ENCODE measurements at regions not wholly inside any gene's neighbourhood (a gene's known extent, or its start where the extent isn't known, plus 50 kb on each side); places are given as distances from the start of the nearest gene placed in this dataset.
"Not testable (repeated sequence)": the region's sequence is repeated elsewhere in the genome, so short reads cannot be mapped to it uniquely, and the experiment has no call there.

DNA sequence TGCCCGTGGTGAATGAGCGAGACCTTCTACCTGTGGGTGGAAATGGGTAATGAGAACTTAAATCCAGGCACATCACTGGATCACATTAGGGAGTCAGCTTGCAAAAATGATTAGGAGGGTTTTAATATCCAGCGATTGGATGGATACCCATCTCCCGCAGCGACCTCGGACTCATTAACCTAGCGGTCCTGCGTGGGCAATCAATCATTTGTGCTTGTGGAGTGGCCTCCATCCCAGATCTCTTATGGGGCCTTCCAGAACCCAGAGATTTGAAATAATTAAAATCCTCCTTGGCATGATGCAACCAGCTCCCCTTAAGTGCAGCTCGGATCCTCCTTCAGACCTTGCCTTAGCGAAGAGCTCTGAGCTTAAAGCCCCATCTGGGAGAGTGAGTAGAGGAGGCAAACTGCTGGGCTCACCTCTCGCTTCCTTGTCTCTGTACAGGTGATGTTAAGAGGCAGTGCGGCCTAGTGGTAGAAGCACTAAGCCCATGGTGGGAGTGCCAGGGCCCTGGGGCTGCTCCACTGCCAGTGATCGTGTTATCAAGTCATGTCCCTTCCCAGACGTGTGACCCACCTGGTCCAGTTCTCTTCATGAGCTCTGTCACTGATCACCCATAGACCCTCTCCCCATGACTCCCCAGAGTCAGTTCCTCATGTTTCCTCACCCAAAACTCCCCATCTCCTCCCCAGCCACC is 285.2 kb upstream of the TLE3 start:
- DNase-seq, result no peak

DNA sequence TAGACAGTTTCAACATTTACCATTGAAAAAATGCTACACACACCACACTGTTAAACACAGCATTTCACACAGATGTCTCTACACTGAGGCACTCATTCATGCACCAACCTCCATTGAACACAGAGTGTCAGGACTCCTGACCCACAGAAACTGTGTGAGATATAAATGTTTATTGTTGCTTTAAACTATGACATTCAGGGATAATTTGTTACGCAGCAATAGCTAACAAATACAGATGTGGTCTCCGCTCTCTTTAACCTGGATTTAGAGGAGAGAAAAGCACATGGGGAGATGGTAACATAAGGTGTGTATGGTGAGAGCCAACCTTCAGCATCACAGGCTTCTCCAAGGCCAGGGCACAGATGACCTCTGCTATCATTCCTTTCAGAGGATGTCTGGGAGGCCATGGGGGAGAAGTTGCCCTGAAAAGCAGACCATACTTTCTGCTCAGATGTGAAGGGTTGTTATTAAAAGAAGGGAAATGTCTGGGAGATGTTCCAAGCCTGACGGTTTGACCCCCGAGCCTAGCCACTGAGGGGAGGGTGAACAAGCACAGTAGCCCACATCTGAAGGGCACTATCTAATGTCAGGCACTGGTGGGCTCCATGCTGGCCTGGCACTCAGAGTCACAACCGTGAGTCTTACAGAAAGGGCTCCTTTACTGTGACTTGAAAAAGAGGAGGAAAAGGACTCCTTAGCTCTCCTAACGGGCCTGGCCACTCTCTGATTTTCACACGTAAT is 284.5 kb upstream of the TLE3 start:
- no peak for DNase-seq

DNA sequence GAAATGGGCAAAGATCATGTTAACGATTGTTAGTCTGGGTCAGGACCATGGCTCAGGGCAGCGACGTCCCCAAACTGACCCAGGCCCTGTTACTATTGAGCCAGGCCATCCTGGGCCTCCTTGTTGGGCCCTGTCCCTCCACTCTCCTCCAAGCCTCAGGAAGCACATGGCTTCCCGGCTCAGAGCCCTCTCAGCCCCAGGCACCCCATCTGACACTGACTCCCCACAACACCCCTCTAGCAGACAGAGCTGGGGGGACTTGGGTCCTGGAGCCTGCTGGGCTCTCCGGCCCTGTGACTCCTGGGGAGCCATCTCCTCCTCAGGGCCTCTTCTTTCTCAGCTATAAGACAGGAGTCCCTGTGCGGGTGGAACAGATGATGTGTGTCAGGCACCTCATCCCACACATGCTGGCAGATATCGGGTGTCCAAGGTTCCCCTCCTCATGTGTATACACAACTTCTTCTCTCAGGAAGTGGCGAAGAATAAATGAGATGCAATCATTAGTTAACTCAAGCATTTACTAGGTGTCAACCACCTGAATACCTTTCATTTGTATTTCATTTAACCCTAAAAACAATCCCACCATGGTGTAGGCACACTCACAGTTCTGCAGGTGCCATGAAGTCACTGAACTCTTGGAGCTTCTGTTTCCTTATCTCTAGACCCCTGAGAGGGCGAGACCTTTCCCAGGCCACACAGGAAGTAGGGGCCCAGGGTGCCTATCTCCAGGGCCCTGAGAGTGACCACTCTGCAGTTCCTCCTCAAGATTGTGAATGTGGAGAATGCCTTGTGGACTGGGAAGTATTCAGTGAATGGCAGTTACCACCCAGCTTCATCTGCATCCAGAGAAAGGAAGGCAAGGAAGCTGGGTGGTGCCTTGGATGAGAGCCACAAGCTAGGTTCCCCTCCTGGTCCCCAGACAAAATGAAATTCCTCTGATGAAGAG is 282.5 kb upstream of the TLE3 start:
- DNase-seq, result no peak

DNA sequence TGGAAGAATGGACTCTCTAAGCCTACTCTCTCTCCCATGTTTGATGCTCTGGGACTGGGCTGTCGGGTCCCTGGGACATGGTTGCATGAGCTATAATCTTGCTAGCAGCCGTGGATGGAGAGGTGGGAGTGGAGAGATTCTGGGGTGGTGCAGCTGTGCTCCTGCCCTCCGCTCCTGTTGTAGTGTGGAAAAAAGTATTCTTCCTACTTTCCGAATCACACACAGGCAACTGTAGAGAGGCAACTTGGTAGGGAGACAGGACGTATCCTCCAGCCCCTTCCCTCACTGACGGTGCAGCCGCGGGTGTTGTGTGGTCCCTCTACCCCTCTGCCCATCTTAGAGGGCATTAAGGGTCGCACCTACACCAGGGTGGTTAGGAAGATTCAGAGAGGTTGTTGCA is 281.4 kb upstream of the TLE3 start:
- no peak for DNase-seq

DNA sequence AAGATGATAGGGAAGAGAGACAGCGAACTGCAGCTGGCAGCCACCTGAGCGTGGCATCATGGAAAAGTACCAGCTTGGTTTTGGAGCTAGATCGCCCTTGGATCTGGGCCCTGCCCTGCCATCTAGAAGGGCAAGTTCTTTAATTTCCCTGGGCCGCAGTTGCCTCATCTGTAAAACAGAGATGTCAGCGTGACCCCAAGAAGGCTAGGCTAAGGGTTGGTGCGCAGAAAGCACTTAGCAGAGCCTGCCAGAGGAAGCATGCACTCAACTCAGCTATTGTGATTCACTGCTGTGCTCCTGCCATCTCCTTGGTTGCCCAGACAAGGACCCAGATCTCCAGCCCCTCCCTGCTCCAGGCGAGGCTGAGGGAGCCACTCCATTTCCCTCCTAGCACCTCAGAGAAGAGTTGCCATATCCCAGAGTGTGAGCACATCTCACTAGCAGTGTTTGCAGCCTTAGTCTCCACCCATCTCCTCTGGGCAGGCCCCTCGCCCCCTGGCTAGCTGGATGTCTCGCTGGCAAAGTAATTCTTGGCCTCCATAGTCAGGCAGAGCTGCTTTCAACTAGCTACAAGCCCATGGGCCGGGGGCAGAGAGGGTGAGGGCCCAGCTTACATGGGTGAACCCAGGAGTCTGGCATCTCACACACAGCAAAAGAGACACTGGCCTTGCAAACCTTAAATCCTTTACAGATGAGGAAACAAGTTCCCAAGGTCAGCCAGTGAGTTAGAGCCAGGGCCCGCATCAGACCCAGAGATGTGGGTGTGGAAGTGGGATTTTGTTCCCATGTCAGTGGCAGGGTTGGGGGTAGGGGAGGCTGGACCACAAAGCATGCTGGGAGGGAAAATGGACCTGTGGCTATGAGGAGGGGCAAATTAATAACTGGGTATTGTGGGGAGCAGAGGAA is 280.7 kb upstream of the TLE3 start:
- DNase-seq, result no peak

DNA sequence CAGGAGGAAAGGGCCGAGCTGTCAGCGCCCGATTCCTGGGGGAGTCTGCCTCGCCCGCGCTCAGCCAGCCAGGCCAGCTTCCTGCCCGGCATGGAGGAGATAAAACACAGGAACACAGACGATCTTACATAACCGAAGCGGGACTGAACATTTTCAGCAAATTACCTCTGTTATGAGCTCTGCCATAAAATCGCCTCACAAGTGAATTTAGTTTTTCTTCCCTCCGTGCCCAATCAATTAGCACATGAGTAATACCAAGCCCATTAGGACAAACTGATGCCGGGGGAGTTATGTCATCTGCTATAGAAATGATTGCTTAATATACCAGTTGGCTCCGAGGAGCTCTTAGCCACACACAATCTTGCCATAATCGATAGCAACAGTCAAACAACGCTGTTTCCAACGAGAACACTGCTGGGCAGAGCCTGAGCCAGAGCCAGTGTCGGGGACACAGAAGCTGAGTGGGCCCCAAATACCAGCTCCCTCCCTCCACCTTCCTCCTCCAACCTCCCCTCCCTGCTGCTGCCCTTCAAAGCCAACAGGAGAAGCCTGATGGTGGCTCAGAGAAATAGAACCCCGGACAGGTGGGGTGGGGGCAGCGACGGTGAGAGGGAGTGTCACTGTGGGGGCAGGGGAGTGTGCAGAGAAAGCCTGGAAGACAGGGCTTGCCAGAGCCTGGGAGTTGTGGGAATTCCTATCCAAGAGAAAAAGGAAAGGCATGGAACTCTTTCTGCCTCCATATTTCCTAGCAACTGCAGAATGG is 279.4 kb upstream of the TLE3 start:
- no peak for DNase-seq

DNA sequence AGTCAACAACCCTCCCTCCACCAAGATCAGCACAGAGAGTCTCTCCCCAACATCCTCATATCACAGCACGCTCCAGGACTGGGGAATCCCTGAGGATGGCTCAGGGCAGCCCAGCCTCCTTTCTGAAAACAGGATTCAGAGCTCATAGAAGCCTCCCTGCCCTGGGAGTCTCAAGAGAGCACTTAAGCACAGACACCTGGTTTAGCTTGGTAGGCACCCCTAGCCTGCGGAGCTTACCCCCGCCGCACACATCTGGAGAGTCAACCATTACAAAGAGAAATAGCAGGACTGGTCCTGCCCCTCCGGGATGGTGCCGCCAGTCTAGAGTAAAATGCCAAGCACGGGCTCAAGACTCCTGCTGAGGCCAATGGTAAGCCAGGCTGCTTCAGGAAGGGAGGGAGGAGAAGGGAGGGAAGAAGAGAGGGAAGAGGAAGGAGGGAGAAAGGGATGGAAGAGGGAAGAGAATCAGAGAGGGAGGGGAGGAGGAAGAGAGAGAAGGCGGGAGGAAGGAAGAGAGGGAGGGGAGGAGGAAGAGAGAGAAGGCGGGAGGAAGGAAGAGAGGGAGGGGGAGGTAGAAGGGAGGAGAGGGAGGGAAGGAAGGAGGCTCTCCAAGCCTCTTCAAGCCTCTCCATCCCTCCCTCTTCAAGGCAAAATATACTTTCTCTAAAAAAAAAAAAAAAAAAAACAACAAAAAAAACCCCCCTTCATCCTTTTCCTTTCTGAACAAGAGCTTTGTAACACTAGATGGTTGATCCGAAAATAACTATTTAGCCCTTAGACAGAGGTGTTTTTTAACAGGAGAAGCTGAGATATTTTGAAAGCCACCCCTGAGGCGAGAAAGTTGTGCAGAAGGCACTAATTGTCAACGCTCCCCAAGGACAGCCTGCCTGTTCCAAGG is 278.6 kb upstream of the TLE3 start:
- DNase-seq, result no peak

DNA sequence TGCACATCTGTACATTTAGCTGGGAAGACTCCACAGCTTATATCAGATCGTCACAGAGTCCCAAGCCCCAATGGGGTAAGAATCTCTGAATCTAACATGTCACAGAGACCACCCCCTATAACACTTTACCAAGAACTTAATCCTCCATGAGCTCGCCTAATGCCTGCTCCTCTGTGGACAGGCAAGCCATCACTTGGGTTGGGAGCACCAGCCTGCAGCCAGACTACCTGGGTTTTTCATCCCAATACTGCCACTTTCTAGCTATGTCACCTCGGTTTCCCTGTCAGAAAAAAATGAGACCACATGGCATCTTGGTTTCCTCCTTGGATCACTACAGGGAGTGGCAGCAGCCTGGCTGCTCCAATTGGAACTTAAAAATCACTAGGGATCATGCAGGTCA is 277.9 kb upstream of the TLE3 start:
- DNase-seq, result no peak

DNA sequence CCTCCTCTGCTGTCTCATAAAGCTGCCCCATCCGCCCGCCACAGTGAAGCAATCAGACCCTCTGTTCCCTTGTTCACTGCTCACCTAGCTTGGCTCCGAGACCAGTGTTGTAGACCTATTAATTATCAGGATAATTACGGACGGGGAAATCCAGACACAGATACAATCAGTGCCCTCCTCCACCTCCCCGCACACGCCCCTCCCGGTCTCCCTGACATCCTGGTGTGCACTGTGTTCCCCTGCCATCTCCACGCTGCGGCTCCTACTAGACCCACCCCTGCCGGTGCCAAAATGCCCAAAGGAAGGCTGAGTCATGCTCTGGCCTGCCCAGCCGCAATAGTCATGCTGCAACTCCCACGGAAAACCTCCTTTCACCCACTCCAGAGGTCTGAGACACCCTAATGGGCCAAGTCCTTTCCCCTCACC is 277.3 kb upstream of the TLE3 start:
- DNase-seq, result no peak

DNA sequence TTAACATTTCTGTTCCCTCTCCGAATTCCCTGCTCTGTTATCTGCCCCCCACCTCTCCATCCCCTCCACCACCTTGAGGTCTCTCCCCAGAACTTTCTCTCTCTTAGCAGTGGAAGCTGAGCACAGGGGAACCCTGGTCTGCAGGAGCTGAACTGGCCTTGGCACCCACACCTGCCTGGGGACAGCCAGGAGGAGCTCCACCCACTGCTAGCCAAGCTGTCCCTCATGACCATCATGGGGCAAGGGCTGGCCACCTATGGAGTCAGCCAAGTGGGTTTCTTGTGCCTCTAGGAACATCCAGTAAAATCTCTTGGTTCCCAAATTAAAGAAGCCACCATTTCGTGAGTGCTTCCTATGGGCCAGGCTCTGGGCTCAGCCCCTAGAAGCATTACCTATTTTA is 276.4 kb upstream of the TLE3 start:
- no peak for DNase-seq

DNA sequence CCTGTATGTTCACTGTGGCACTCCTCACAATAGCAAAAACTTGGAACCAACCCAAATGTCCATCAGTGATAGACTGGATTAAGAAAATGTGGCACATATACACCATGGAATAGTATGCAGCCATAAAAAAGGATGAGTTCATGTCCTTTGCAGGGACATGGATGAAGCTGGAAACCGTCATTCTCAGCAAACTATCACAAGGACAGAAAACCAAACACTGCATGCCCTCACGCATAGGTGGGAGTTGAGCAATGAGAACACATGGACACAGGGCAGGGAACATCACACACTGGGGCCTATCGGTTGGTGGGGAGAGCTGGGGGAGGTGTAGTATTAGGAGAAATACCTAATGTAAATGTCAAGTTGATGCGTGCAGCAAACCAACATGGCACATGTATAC is 275.7 kb upstream of the TLE3 start:
- not testable (repeated sequence) for DNase-seq

DNA sequence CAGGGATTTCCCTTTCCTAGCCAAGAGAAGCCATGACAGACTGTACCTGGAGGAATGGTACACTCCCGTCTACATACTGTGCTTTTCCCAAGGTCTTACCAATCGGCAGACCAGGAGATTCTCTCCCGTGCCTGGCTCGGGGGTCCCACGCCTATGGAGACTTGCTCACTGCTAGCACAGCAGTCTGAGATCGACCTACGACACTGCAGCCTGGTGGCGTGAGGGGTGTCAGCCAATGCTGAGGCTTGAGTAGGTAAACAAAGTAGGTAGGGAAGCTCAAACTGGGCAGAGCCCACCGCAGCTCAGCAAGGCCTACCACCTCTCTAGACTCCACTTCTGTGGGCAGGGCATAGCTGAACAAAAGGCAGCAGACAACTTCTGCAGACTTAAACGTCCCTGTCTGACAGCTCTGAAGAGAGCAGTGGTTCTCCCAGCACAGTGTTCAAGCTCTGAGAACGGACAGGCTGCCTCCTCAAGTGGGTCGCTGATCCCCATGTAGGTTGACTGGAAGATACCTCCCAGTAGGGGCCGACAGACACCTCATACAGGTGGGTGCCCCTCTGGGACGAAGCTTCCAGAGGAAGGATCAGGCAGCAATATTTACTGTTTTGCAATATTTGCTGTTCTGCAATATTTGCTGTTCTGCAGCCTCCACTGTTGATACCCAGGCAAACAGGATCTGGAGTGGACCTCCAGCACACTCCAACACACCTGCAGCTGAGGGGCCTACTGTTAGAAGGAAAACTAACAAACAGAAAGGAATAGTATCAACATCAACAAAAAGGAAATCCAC is 270.4 kb upstream of the TLE3 start:
- not testable (repeated sequence) for DNase-seq

DNA sequence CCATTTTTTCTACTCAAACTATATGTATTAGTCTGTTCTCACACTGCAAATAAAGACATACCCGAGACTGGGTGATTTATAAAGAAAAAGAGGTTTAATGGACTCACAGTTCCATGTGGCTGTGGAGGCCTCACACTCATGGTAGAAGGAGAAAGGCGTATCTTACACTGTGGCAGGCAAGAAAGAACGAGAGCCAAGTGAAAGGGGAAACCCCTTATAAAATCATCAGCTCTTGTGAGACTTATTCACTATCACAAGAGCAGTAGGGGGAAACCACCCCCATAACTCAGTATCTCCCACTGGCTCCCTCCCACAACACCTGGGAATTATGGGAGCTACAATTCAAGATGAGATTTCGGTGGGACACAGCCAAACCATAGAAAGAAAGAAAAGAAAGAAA is 266.3 kb upstream of the TLE3 start:
- not testable (repeated sequence) for DNase-seq

DNA sequence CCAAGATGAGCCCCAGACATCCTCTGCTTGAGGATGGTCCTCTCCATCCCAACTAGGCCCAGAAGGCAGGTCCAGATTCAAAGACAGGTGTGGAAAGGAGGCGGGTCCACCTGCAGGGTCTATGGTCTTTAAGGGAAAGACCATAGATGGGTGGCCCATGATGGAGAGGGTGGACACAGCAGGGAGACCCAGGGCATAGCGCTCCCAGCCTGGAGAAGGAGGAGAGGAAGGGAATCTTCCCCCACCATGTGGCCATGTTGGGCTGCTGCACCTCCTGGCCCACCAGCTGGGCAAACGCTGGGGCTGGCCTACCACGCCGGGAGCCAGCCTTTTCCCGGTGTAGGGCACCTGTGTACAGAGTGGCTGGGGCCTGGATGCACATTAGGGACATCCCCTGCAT is 265.2 kb upstream of the TLE3 start:
- DNase-seq, result no peak

DNA sequence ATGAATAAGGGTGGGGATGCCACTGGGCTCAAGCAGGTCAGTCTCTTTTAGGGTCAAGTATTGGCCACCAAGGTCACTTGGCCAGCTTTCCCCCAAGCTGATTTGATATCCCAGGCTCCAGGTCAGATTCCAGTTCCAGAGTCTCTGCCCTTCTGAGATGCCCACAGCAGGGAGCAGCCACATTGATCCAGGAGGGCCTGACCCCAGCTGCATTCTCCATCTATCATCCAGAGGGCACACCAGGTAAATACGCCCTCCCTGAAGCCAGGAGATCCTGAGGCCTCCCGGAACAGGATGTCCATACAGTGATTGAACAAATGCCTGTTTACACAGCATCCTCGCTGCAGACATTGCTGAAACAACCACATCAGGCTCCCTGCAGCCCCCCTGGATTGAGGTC is 264.6 kb upstream of the TLE3 start:
- DNase-seq, result no peak

DNA sequence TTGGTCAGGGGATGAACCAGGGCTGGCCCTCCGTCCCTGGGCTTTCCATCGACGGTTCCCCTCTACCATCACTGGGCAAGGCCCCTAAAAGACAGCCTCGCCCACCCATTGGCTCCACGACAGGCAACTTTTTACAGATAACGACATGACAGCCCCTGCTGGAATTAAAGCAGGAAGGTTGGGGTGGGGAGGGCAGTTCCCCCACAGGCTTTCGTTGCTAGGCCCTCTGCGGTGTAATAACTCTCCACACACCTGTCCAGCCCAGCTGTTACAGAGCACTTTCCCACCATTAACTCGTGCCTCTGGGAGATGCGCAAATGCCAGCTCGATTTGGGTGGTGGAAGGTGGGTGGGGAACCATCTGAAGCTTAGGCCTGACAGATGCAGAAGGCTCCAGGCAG is 264.2 kb upstream of the TLE3 start:
- no peak for DNase-seq

DNA sequence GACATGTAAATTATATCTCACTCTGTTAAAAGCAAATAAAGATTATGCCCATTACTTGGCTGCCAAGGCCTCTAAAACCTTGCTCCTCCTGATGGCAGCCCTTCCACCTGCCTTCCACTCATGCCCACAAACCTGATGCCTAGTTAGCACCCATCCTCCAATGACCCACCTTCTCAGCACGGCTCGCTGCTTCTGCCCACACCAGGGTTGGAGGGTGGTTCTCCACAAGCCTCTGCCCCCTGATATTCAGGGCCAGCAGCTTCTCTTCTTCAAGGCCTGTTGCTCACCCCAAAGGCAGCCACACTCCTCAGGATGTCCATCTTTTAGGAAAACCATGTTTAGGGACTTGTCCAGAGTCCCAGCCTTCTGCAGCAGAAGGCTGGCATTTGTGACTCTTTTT is 263.4 kb upstream of the TLE3 start:
- no peak for DNase-seq

DNA sequence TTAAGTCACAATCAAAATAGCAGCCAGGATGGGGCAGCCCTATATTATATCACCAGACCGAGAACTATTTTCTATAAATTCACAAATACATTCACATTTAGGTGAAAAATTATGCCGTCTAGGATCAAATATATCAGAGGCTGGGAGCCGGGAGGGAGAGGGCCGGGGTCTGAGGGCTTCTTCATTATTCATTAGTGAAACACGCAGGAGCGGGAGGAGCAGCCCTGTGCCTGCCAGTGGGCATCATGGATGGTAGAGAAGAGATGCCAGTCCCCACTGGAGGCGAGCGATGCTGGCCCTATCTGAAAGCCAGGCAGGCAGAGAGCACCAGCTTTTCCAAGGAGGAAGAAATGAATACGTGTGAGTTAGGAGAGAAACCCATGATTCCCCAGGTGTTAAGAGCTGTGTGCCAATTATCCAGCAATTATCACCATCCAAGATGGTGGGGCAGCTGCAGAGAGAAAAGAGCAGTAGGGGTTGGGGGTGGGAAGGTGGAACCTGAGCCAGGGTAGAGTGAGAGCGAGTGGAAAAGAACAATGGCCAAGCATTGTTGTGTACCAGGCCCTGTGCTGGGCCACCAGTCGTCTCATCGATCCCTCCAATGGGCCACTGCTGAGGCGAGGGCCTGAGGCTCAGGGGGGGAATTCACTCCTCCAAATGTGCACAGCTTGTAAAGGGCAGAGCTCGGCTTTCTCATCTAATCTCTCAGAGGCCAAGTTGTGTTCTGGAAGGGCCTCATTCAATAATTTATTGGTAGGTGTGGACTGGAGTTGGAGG is 261.3 kb upstream of the TLE3 start:
- DNase-seq, result no peak
